ENCODE measurements at regions not wholly inside any gene's neighbourhood (a gene's known extent, or its start where the extent isn't known, plus 50 kb on each side); places are given as distances from the start of the nearest gene placed in this dataset.

DNA sequence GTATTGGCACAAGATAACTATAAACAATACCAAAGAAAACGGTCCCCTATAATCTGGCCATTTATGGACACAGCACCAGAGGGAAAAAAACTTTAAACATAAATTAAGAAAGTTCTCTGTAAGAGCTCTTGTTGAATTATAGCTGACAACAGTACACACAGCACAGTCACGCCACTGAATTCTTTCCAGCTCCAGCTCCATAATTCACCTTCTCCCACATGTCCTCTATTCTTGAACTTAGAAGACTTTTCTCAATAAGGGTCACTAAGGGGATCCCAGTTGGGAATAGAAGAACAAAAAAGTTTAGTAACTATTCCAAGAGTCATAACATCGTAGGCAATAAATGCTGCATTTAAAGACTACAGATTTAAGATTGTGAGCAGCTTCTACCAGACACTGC is 124.6 kb upstream of the CYP1B1 start:
- Histone ChIP-seq H3K18ac (ENCODE audit: low read depth, low read length) (no peak overlapping the region), H2AK9ac (replicated peaks; ENCODE audit: low read depth, low read length, poor library complexity) (no peak overlapping the region), H2AFZ (replicated peaks; ENCODE audit: low read length, poor library complexity) (no peak overlapping the region), H3K4ac (ENCODE audit: low read depth, low read length) (no peak overlapping the region), H3K4me2 (ENCODE audit: low read depth, low read length) (no peak overlapping the region), H4K5ac (ENCODE audit: low read depth, low read length) (no peak overlapping the region), H3K4me3 (ENCODE audit: insufficient read depth, low read depth, low read length) (no peak overlapping the region), H3K27me3 (ENCODE audit: control insufficient read depth, insufficient read depth, low read length) (peaks cover 8% of the 10 kb centered on the region), H3K9me1 (ENCODE audit: insufficient read depth, low read length) (no peaks in the 10 kb centered on the region), H3K36me3 (ENCODE audit: control insufficient read depth, insufficient read depth, low read length) (no peaks in the 10 kb centered on the region), H3K79me1 (ENCODE audit: low read depth in 1 of 2, low read length in 2 of 2) (no peaks in the 10 kb centered on the region), H4K91ac (ENCODE audit: insufficient read depth, low read depth, low read length) (no peak overlapping the region), H3K23ac (ENCODE audit: low read depth, low read length) (no peak overlapping the region), H2BK15ac (ENCODE audit: low read depth, low read length) (no peak overlapping the region), H3K27ac (ENCODE audit: insufficient read depth, low read length) (no peak overlapping the region), H4K8ac (ENCODE audit: low read depth in 2 of 2, low read length in 2 of 2) (no peak overlapping the region), H3K14ac (replicated peaks; ENCODE audit: low read depth, low read length) (no peak overlapping the region), H3K56ac (ENCODE audit: extremely low read depth, insufficient read depth, low read length) (no peak overlapping the region), H3K9me3 (ENCODE audit: control insufficient read depth, insufficient read depth, low read length) (no peaks in the 10 kb centered on the region), H2AK5ac (ENCODE audit: low read depth, low read length) (no peak overlapping the region), H2BK5ac (ENCODE audit: low read depth, low read length, poor library complexity, severe bottlenecking) (no peak overlapping the region), H4K20me1 (ENCODE audit: insufficient read depth, low read length) (no peaks in the 10 kb centered on the region), H2BK120ac (ENCODE audit: low read depth, low read length) (no peak overlapping the region), H3K4me1 (ENCODE audit: control insufficient read depth, insufficient read depth, low read length) (no peaks in the 10 kb centered on the region), H2BK20ac (ENCODE audit: low read depth, low read length) (no peak overlapping the region), H3K9ac (ENCODE audit: low read depth, low read length) (no peak overlapping the region)
- DNase-seq (no peak), ATAC-seq (ENCODE audit: low read depth) (no peak)
- in situ Hi-C loops (cut with MboI; ENCODE audit: low sequenced_read_pairs) = no loop called here
- ChIA-PET POLR2A (ENCODE audit: unreplicated experiment) (no interaction called here), CTCF (no interaction called here)
- intact Hi-C loops (cut with micrococcal nuclease) = no loop called here
- no TSS peak for BruUV-seq (replicated peaks)
- TF ChIP-seq, protein P1, sequence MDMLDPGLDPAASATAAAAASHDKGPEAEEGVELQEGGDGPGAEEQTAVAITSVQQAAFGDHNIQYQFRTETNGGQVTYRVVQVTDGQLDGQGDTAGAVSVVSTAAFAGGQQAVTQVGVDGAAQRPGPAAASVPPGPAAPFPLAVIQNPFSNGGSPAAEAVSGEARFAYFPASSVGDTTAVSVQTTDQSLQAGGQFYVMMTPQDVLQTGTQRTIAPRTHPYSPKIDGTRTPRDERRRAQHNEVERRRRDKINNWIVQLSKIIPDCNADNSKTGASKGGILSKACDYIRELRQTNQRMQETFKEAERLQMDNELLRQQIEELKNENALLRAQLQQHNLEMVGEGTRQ (IDR thresholded peaks at IDR 0.05; ENCODE audit: low read depth, low read length) = no peak
- TF ChIP-seq FOS (IDR thresholded peaks at IDR 0.05; ENCODE audit: low read depth, low read length) = no peak
- TF ChIP-seq MAZ (IDR thresholded peaks at IDR 0.05; ENCODE audit: borderline replicate concordance, low read depth, low read length) = no peak
- TF ChIP-seq RCOR1 (IDR thresholded peaks at IDR 0.05; ENCODE audit: insufficient replicate concordance, low read length) = no peak
- TF ChIP-seq RAD21 (IDR thresholded peaks at IDR 0.05; ENCODE audit: low read length) = no peak
- no peak for TF ChIP-seq BHLHE40 (IDR thresholded peaks at IDR 0.05; ENCODE audit: low read depth, low read length)
- no peak for TF ChIP-seq CTCF (conservative IDR thresholded peaks at IDR 0.05; ENCODE audit: low read depth, low read length)
- TF ChIP-seq, protein P2, sequence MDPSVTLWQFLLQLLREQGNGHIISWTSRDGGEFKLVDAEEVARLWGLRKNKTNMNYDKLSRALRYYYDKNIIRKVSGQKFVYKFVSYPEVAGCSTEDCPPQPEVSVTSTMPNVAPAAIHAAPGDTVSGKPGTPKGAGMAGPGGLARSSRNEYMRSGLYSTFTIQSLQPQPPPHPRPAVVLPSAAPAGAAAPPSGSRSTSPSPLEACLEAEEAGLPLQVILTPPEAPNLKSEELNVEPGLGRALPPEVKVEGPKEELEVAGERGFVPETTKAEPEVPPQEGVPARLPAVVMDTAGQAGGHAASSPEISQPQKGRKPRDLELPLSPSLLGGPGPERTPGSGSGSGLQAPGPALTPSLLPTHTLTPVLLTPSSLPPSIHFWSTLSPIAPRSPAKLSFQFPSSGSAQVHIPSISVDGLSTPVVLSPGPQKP (IDR thresholded peaks at IDR 0.05; ENCODE audit: borderline replicate concordance, low read depth, low read length) = no peak
- no peak for TF ChIP-seq NFE2L2 (IDR thresholded peaks at IDR 0.05; ENCODE audit: low read depth, low read length)
- no peak for TF ChIP-seq RFX5 (IDR thresholded peaks at IDR 0.05; ENCODE audit: low read depth, low read length)
- TF ChIP-seq CEBPB (IDR thresholded peaks at IDR 0.05; ENCODE audit: low read depth, low read length) = no peak
- TF ChIP-seq MAFK (IDR thresholded peaks at IDR 0.05; ENCODE audit: low read depth, low read length) = no peak
- TF ChIP-seq POLR2A (IDR thresholded peaks at IDR 0.05; ENCODE audit: low read depth, low read length) = no peak
- no peak for TF ChIP-seq SMC3 (IDR thresholded peaks at IDR 0.05; ENCODE audit: low read depth, low read length)
- TF ChIP-seq CHD1 (IDR thresholded peaks at IDR 0.05; ENCODE audit: low read depth, low read length) = no peak
- TF ChIP-seq MXI1 (IDR thresholded peaks at IDR 0.05; ENCODE audit: borderline replicate concordance, low read depth, low read length) = no peak
- WGBS, 2 experiments (ENCODE audit: extremely low coverage in 2 of 2, insufficient read length in 1 of 2) = no CpG with 5 or more reads among the region's 3 CpGs
- dilution Hi-C loops (cut with HindIII; ENCODE audit: low sequenced_read_pairs, unreplicated experiment) = no loop called here
